K562 (cell line): ENCODE measurements at regions not wholly inside any gene's neighbourhood (a gene's known extent, or its start where the extent isn't known, plus 50 kb on each side); places are given as distances from the start of the nearest gene placed in this dataset.

Experiments
- AFF1 ChIP-seq, 2 experiments: fragments of 450-650 bp; IDR thresholded peaks; 2 replicates each; pipeline ENCODE4 v1.6.1; 2018; ENCODE audit warnings: mild to moderate bottlenecking in 2 of 2, low read depth in 1 of 2; ENCODE audit not compliant: partially characterized antibody in 2 of 2
- COPS2 ChIP-seq: fragments of 450-650 bp; conservative IDR thresholded peaks from 2 replicates; pipeline ENCODE4 v1.6.1; 2016; ENCODE audit warnings: mild to moderate bottlenecking, moderate library complexity
- GTF2A2 ChIP-seq: IDR thresholded peaks from 2 replicates; pipeline ENCODE4 v1.6.1; 2016; ENCODE audit warnings: mild to moderate bottlenecking, missing genetic modification characterization, missing compliant biosample characterization
- HLTF ChIP-seq: fragments of 450-650 bp; IDR thresholded peaks from 2 replicates; pipeline ENCODE4 v1.6.1; 2016
- HMGXB4 ChIP-seq: sonication (generic); formaldehyde crosslinking; IDR thresholded peaks from 2 replicates; pipeline ENCODE4 v1.8.1; 2023; ENCODE audit warnings: mild to moderate bottlenecking, missing genetic modification reagents
- JUND ChIP-seq, 2 experiments: IDR thresholded peaks; 2 replicates in 1 of 2; 3 replicates in 1 of 2; pipeline ENCODE4 v1.6.1; 2011; ENCODE audit warnings: borderline replicate concordance in 2 of 2, low read depth in 2 of 2, low read length in 2 of 2, improper control_type of control experiment in 1 of 2, missing biosample characterization in 1 of 2, missing genetic modification characterization in 1 of 2, missing genetic modification reagents in 1 of 2
- MTA3 ChIP-seq: fragments of 450-650 bp; formaldehyde crosslinking; IDR thresholded peaks from 2 replicates; pipeline ENCODE4 v1.6.1; 2017; ENCODE audit warnings: mild to moderate bottlenecking, borderline replicate concordance
- MYC ChIP-seq, 2 experiments: fragments of 250-450 bp in 1 of 2; sonication (Bioruptor Pico) in 1 of 2; IDR thresholded peaks; 2 replicates each; pipeline versions ENCODE4 v1.5.1 to v1.6.1; 2012 to 2021; ENCODE audit warnings: low read depth in 2 of 2, borderline replicate concordance in 1 of 2, improper control_type of control experiment in 1 of 2, low read length in 1 of 2, mild to moderate bottlenecking in 1 of 2, moderate library complexity in 1 of 2
- NEUROD1 ChIP-seq: fragments of 150-350 bp; IDR thresholded peaks from 2 replicates; pipeline ENCODE4 v1.6.1; 2014; ENCODE audit warnings: borderline replicate concordance, low read length, low read depth; ENCODE audit not compliant: partially characterized antibody
- PHB2 ChIP-seq: fragments of 450-650 bp; IDR thresholded peaks from 2 replicates; pipeline ENCODE4 v1.6.1; 2017; ENCODE audit warnings: low read depth
- RNF219 ChIP-seq: fragments of 250-450 bp; sonication (Bioruptor Pico); IDR thresholded peaks from 2 replicates; pipeline ENCODE4 v1.5.0; 2022; ENCODE audit warnings: mild to moderate bottlenecking
- SMC3 ChIP-seq: conservative IDR thresholded peaks from 2 replicates; pipeline ENCODE4 v1.6.1; 2011; ENCODE audit warnings: low read depth, low read length, improper control_type of control experiment; ENCODE audit not compliant: insufficient read depth
- SP2 ChIP-seq: IDR thresholded peaks from 2 replicates; pipeline ENCODE4 v1.6.1; 2011; ENCODE audit warnings: mild to moderate bottlenecking, low read depth, low read length, moderate library complexity; ENCODE audit not compliant: poor library complexity, severe bottlenecking; ENCODE audit errors: extremely low read depth
- TAL1 ChIP-seq: fragments of 450-650 bp; IDR thresholded peaks from 2 replicates; pipeline ENCODE4 v1.6.1; 2016; ENCODE audit warnings: mild to moderate bottlenecking
- ZFPM2 ChIP-seq: fragments of 250-450 bp; sonication (Bioruptor Pico); IDR thresholded peaks from 2 replicates; pipeline ENCODE4 v1.5.1; 2022; ENCODE audit warnings: mild to moderate bottlenecking
- ZNF24 ChIP-seq: fragments of 450-650 bp; IDR thresholded peaks from 2 replicates; pipeline ENCODE4 v1.6.1; 2016
- ZNF589 ChIP-seq: fragments of 200-800 bp; sonication (Bioruptor generic); IDR thresholded peaks from 2 replicates; pipeline ENCODE4 v1.6.1; 2016; ENCODE audit warnings: low read depth, missing genetic modification characterization, missing compliant biosample characterization

- TF ChIP-seq ZFPM2 (CRISPR knock-in tag) (no peak), AFF1 (IDR thresholded peaks at IDR 0.05; ENCODE audit: low read depth in 1 of 2, partially characterized antibody in 2 of 2) (no peak), GTF2A2 (tag) (no peak), SMC3 (peak; percentile 98), JUND (IDR thresholded peaks at IDR 0.05; ENCODE audit: borderline replicate concordance, low read depth, low read length) (peak; percentile 31; the same call in 1 of the 2 replicates), JUND (tag; IDR thresholded peaks at IDR 0.05; ENCODE audit: borderline replicate concordance, low read depth, low read length) (no peak), TAL1 (no peak), HLTF (no peak), SP2 (no peak), ZNF589 (CRISPR knock-in tag) (no peak), MTA3 (0 out of 2 replicates have a peak, but pooled peaks have one; percentile 45), ZNF24 (no peak), PHB2 (no peak), COPS2 (no peak), MYC (IDR thresholded peaks at IDR 0.05; ENCODE audit: low read depth, low read length) (peak; percentile 40), MYC (CRISPR knock-in tag; IDR thresholded peaks at IDR 0.05; ENCODE audit: borderline replicate concordance, low read depth) (no peak), NEUROD1 (no peak), HMGXB4 (CRISPR knock-in tag) (no peak), RNF219 (no peak)
Measured at GRCh38 chr7:113421696-113422330, 303.5 kb upstream of the SMIM30 start (continued).
